Liver (tissue), 8 donors: ENCODE measurements at regions not wholly inside any gene's neighbourhood (a gene's known extent, or its start where the extent isn't known, plus 50 kb on each side); places are given as distances from the start of the nearest gene placed in this dataset.

ENCODE experiments used
- DNase-seq: peaks from one replicate; pipeline ENCODE4 v3.0.0-alpha.2; 2017; ENCODE audit warnings: low spot score
- H3K27ac ChIP-seq, 2 donors: one replicate each; pipeline ENCODE4 v1.7.0; 2013; ENCODE audit warnings: inconsistent platforms in 2 of 2, low read length in 2 of 2, control low read depth in 1 of 2, low read depth in 1 of 2, mild to moderate bottlenecking in 1 of 2
- H3K27me3 ChIP-seq, 4 donors: one replicate each; pipeline versions ENCODE4 v1.6.1 to v1.7.0; 2013; ENCODE audit warnings: low read length in 3 of 4, inconsistent platforms in 1 of 4, mild to moderate bottlenecking in 1 of 4, moderate library complexity in 1 of 4; ENCODE audit not compliant: control insufficient read depth in 4 of 4, insufficient read depth in 4 of 4
- H3K36me3 ChIP-seq, 4 donors: one replicate each; pipeline versions ENCODE4 v1.6.1 to v1.7.0; 2013; ENCODE audit warnings: low read length in 3 of 4, mild to moderate bottlenecking in 3 of 4, low read depth in 1 of 4, moderate library complexity in 1 of 4; ENCODE audit not compliant: control insufficient read depth in 4 of 4, insufficient read depth in 3 of 4
- H3K4me1 ChIP-seq, 4 donors: one replicate each; pipeline versions ENCODE4 v1.6.1 to v1.7.0; 2013; ENCODE audit warnings: low read length in 3 of 4, mild to moderate bottlenecking in 3 of 4, moderate library complexity in 1 of 4; ENCODE audit not compliant: control insufficient read depth in 4 of 4, insufficient read depth in 4 of 4
- H3K4me3 ChIP-seq, 3 donors: one replicate each; pipeline versions ENCODE4 v1.6.1 to v1.7.0; 2013; ENCODE audit warnings: low read length in 3 of 3, control low read depth in 1 of 3, low read depth in 1 of 3, mild to moderate bottlenecking in 1 of 3
- H3K9ac ChIP-seq, 2 donors: one replicate each; pipeline ENCODE4 v1.7.0; 2013; ENCODE audit warnings: low read length in 2 of 2, mild to moderate bottlenecking in 2 of 2, moderate library complexity in 2 of 2, control low read depth in 1 of 2, low read depth in 1 of 2
- H3K9me3 ChIP-seq, 4 donors: one replicate each; pipeline versions ENCODE4 v1.6.1 to v1.7.0; 2013; ENCODE audit warnings: low read length in 3 of 4; ENCODE audit not compliant: control insufficient read depth in 4 of 4
- ATF3 ChIP-seq: IDR thresholded peaks from 2 replicates; pipeline ENCODE4 v1.6.1; 2016; ENCODE audit warnings: antibody characterized with exemption
- CTCF ChIP-seq: fragments of 150-350 bp; IDR thresholded peaks from 2 replicates; pipeline ENCODE4 v1.5.1; 2017; ENCODE audit warnings: improper control_type of control experiment, low read depth, low read length; ENCODE audit not compliant: missing input control
- EGR1 ChIP-seq, 2 donors: IDR thresholded peaks; 2 replicates each; pipeline ENCODE4 v1.6.1; 2016 to 2018; ENCODE audit warnings: antibody characterized with exemption in 2 of 2, low read depth in 2 of 2
- FOXA1 ChIP-seq: IDR thresholded peaks from 2 replicates; pipeline ENCODE4 v1.6.1; 2016; ENCODE audit warnings: antibody characterized with exemption
- FOXA2 ChIP-seq: IDR thresholded peaks from 2 replicates; pipeline ENCODE4 v1.6.1; 2016; ENCODE audit warnings: antibody characterized with exemption
- GABPA ChIP-seq, 2 donors: IDR thresholded peaks in 1 of 2; conservative IDR thresholded peaks in 1 of 2; 2 replicates each; pipeline ENCODE4 v1.6.1; 2016; ENCODE audit warnings: antibody characterized with exemption in 2 of 2, mild to moderate bottlenecking in 1 of 2, moderate library complexity in 1 of 2
- HNF4A ChIP-seq, 2 donors: conservative IDR thresholded peaks; 2 replicates each; pipeline ENCODE4 v1.6.1; 2016; ENCODE audit warnings: antibody characterized with exemption in 2 of 2, mild to moderate bottlenecking in 2 of 2
- HNF4G ChIP-seq: IDR thresholded peaks from 2 replicates; pipeline ENCODE4 v1.6.1; 2016; ENCODE audit warnings: antibody characterized with exemption
- JUND ChIP-seq, 2 donors: IDR thresholded peaks; 2 replicates each; pipeline ENCODE4 v1.6.1; 2016; ENCODE audit warnings: antibody characterized with exemption in 2 of 2
- MAX ChIP-seq: IDR thresholded peaks from 2 replicates; pipeline ENCODE4 v1.6.1; 2016; ENCODE audit warnings: antibody characterized with exemption
- NR2F2 ChIP-seq: IDR thresholded peaks from 2 replicates; pipeline ENCODE4 v1.6.1; 2016; ENCODE audit warnings: antibody characterized with exemption
- RAD21 ChIP-seq, 2 donors: IDR thresholded peaks; 2 replicates each; pipeline ENCODE4 v1.6.1; 2016; ENCODE audit warnings: antibody characterized with exemption in 2 of 2, mild to moderate bottlenecking in 2 of 2
- REST ChIP-seq: IDR thresholded peaks from 2 replicates; pipeline ENCODE4 v1.6.1; 2016; ENCODE audit warnings: antibody characterized with exemption, mild to moderate bottlenecking
- RXRA ChIP-seq, 2 donors: IDR thresholded peaks; 2 replicates each; pipeline ENCODE4 v1.6.1; 2017 to 2018; ENCODE audit warnings: antibody characterized with exemption in 2 of 2, mild to moderate bottlenecking in 1 of 2
- SP1 ChIP-seq: IDR thresholded peaks from 2 replicates; pipeline ENCODE4 v1.6.1; 2018; ENCODE audit warnings: antibody characterized with exemption, mild to moderate bottlenecking
- TAF1 ChIP-seq: conservative IDR thresholded peaks from 2 replicates; pipeline ENCODE4 v1.6.1; 2016; ENCODE audit warnings: antibody characterized with exemption, mild to moderate bottlenecking
- YY1 ChIP-seq: IDR thresholded peaks from 2 replicates; pipeline ENCODE4 v1.6.1; 2016; ENCODE audit warnings: antibody characterized with exemption, mild to moderate bottlenecking
- ZBTB33 ChIP-seq: IDR thresholded peaks from 2 replicates; pipeline ENCODE4 v1.6.1; 2016; ENCODE audit warnings: antibody characterized with exemption
- WGBS: extraction: QIAGEN DNeasy Blood & Tissue Kit; methylation state at CpG from one replicate; pipeline ENCODE4 v1.1.7; 2013; 5-methylcytosine and 5-hydroxymethylcytosine counted together
- donor health status: healthy.
- donor health status: healthy.
- donor health status: healthy.
- donor health status: healthy.
- donor health status: healthy.

GRCh38 chr5:31116466-31117031 is 76.9 kb upstream of the CDH6 start:
- Histone ChIP-seq H3K4me1 (no peaks in the 10 kb centered on the region), H3K9me3 (no peaks in the 10 kb centered on the region), H3K27ac (no peak overlapping the region), H3K9ac (no peak overlapping the region), H3K27me3 (no peaks in the 10 kb centered on the region), H3K36me3 (no peaks in the 10 kb centered on the region), H3K4me3 (no peak overlapping the region)
- no peak for TF ChIP-seq MAX
- no peak for TF ChIP-seq YY1
- no peak for TF ChIP-seq ATF3
- no peak for TF ChIP-seq RAD21 (IDR thresholded peaks at IDR 0.05)
- TF ChIP-seq EGR1 (IDR thresholded peaks at IDR 0.05; ENCODE audit: low read depth in 2 of 2), result no peak
- no peak for TF ChIP-seq FOXA1
- TF ChIP-seq TAF1, result no peak
- TF ChIP-seq JUND (IDR thresholded peaks at IDR 0.05), result no peak
- TF ChIP-seq NR2F2, result no peak
- no peak for TF ChIP-seq SP1
- TF ChIP-seq CTCF, result no peak
- no peak for TF ChIP-seq RXRA (IDR thresholded peaks at IDR 0.05)
- no peak for TF ChIP-seq HNF4A (conservative IDR thresholded peaks at IDR 0.05)
- no peak for TF ChIP-seq ZBTB33
- no peak for TF ChIP-seq GABPA (IDR thresholded peaks at IDR 0.05 in 1 of 2, conservative IDR thresholded peaks at IDR 0.05 in 1 of 2)
- no peak for TF ChIP-seq FOXA2
- no peak for TF ChIP-seq REST
- TF ChIP-seq HNF4G, result no peak
- 82% methylated on average over 6 of the region's 6 CpGs for WGBS
- DNase-seq, result no peak
